ENCODE measurements at regions not wholly inside any gene's neighbourhood (a gene's known extent, or its start where the extent isn't known, plus 50 kb on each side); places are given as distances from the start of the nearest gene placed in this dataset.
"Not testable (repeated sequence)": the region's sequence is repeated elsewhere in the genome, so short reads cannot be mapped to it uniquely, and the experiment has no call there.

DNA sequence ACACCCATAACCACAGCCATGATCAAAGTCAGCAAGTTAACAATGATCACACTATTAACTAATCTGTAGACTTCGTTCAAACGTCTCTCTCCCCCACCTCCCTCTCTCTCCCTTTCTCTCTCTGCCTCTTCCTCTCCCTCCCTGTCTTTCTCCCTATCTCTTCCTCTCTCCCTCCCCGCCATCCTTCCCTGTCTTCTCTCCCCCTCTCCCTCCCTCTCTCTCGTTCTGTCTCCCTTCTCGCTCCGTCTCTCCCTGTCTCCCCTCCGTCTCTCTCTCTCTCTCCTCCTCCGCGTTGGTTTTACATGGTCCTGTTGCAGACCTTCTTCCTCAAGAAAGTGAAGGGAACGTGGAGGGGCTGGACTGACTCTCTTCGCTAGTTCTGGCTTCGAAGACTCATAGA is 308.9 kb upstream of the FOXQ1 start:
- DNase-seq (ENCODE audit: low read depth) = no peak

DNA sequence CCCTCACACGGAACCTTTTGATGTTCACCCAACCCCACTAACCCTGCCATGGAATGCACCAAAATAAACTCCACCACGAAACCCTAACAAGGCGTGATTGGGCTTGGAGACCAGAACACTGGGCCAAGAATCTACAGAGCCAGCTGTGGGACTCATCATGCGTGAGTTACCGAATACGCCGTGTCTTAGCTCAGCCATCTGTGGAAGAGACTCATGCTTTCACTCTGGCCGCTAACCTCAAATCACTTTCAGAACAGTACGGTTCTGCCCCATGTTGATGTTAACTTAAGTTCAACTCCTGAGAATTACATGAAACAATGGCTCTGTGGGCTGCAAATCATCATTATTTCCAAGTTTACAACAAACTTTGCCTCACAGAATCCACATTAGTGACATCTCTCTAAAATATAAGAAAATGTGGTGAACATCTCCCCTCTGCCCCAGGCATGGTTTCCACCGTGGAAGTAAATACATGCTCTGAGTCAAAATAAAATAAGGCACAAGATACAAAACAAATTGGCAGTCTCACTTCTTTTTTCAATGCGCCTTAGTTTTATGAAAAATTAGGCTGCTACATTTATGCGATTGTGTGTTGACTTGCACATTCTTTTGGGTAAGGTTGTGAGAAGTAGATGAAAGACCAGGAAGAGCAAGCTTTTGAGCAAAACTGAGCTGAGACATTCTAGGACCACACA is 308.9 kb upstream of the EXOC2 start:
- no peak for DNase-seq (ENCODE audit: low read depth)

DNA sequence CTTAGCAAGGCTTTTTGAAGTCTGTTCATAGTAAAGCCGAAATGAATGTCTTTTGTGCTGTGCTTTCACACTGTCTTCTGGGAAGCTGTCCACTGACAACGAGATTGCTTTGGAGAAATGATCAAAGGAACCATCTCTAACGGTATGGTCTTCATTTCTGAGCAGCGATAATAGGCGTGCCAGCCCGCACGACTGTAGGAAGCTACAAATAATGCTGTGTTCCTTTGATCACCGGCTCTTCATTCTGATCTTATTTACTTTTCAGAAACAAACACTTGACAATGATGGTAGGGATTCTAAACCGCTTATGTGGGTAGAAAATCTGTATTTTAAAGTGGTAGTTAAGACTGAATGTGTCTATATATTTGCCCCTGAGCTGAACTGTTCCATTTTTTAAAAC is 306.6 kb upstream of the EXOC2 start:
- DNase-seq (ENCODE audit: low read depth) = no peak

DNA sequence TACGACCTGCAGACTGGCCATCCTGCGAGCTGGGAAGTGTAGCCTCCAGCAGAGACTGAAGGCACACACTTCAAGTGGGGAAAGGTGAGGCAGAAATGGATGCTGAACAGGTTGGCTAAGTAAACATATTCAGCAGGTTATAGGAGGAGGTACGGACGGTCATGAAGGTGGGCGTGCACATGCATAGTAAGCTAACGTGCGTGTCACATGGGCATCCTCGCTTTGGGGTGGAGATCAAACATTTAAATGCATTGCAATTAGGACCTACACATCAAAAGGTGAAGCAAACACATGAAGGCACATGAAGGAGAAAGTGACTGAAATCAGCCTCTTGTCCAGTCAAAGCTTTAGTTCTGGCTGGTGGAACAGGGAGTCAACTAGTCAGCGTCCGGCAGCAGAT is 305.6 kb upstream of the EXOC2 start:
- no peak for DNase-seq (ENCODE audit: low read depth)

DNA sequence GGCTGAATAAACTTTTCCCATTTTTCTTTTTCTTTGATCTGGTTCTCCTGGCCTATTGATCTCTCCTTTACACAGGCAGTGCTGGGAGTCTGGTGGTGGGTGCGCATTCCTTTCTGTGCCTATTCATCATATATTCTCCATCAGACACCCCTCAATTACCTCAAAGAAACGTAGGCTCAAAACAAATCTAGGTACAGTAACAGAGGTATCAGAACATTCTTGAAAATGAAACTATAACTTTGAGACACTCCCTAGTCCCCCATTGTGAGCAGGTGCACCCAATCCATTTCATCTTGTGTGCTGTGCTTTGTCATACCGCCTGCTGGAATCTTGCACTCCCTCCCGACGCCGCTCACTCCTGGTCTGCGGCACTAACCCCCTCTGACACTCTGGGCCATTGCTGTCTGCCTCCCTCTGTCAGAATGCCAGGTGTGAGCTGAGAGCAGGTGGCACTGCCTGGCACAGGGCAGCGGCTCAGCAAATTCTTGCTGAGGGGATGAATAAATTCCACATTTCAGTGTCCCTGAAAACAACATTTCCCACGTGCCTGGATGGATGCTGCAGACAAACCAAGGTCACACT is 303.4 kb upstream of the EXOC2 start:
- no peak for DNase-seq (ENCODE audit: low read depth)

DNA sequence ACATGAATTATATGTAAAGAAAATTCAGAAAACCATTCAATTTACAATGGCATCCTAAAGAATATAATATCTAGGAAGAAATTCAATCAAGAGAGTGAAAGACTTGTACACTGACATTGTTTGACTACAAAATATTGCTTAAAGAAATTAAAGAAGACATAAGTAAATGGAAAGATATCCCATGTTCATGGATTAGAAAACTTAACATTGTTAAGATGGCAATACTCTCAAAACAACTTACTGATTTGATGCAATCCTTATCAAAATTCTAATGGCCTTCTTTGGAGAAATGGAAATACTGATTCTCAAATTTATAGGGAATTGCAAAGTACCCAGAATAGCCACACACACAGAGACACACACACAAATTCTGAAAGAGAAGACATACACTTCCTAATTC is 298.3 kb upstream of the EXOC2 start:
- no peak for DNase-seq (ENCODE audit: low read depth)

- no peak for DNase-seq (ENCODE audit: low read depth)
These were observed 291.1 kb upstream of the EXOC2 start for GRCh38 chr6:984031-984430.

DNA sequence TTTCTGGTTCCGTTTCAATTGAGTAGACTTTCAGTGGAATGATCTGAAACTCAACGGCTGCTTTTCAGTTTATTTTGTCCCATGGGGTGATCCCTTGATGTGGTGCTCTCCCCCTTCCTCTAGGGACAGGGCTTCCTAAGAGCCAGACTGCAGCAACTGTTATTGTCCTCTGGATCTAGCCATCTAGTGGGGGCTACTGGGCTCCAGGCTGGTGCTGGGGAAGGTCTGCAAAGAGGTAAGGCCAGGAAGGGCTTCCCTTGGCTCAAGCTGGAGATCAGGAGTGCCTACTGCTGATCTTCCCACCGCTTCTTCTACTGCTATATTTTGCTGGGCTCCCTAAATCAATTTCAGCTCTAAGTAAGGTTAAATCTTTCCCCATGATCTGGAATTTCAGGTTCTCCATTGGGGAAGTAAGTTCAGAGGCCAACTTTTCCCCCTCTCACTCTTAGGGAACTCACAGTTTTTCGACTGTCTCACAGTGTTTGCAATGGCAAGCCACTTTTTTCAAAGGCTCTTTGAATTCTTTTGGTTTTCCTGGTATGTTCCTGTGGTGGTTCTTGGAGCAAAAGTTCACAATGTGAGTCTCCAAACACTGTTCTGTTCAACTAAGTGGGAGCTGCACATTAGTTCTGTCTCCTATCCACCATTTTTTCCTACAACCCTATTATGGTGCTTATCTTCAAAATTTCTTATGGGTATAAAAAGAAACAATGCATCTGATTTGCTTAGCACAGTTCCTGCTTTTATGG is 286.2 kb upstream of the EXOC2 start:
- no peak for DNase-seq (ENCODE audit: low read depth)

DNA sequence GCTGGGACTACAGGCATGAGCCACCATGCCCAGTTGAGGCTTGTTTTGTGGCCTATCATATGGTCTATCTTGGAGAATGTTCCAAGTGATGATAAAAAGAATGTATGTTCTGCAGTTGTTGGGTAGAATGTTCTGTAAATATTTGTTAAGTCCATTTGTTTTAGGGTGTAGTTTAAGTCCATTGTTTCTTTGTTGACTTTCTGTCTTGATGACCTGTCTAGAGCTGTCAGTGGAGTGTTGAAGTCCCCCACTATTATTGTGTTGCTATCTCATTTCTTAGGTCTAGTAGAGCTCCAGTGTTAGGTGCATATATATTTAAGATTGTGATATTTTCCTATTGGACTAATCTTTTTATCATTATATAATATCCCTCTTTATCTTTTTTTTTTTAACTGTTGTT is 284.3 kb upstream of the EXOC2 start:
- not testable (repeated sequence) for DNase-seq (ENCODE audit: low read depth)

- no peak for DNase-seq (ENCODE audit: low read depth)
These were observed 279.2 kb upstream of the EXOC2 start for GRCh38 chr6:971981-972640.

DNA sequence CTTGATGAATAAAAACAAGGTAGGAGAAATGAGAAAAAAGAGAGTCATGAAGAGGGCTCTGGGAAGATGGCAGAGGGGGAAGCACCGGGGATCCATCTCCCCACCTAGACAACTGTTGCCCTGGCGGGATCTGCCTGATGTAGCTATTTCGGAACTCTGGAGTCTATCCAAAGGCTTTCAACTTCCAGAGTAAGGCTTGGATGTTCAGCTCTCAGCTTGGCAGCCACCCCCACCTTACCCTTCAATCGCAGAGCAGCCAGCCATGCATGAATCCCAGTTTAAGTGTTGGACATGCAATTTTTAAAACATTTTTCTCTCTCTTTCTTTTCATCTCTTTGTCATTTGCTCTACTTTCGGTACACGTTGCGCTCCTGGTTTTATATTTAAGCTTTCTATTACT is 275.9 kb upstream of the EXOC2 start:
- no peak for DNase-seq (ENCODE audit: low read depth)

GRCh38 chr6:967701-968100 is 274.8 kb upstream of the EXOC2 start:
- DNase-seq (ENCODE audit: low read depth) = no peak

DNA sequence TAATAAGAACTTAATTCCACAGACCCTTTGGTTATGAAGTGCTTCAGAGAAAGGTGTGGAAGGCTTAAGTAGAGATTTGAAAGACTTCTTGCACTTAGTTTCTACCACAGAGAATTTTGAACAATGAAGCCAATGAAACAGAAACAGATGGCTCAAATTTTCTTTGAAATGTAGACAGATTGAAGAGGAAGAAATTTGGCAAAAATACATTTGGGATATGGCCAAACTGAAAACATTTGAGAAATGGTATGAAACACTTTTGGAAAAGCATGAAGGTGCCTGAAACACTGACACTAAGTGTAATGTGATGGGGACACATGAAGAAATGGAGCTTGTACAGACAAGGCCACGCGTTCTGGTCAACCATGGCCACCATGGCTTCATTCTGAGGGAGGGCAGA is 272.4 kb upstream of the EXOC2 start:
- DNase-seq (ENCODE audit: low read depth) = no peak

DNA sequence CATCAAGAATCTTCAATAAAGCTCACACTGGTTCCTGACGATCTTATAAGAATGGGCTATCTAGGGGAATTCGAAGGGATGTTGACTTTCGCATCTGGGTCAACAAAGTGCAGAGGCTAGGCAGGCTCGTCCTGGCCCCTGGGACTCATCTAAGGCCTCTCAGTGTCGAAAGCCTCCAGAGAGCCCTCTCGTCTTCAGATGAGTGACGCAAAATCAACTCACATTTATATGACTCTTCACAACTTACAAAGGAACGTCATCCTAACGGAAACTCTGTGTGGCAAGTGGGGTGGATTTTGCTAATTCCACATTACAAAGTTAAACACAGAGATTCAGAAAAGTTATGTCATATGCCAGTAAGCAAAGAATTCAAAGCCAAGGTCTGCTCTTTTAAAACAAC is 270.5 kb upstream of the EXOC2 start:
- no peak for DNase-seq (ENCODE audit: low read depth)

DNA sequence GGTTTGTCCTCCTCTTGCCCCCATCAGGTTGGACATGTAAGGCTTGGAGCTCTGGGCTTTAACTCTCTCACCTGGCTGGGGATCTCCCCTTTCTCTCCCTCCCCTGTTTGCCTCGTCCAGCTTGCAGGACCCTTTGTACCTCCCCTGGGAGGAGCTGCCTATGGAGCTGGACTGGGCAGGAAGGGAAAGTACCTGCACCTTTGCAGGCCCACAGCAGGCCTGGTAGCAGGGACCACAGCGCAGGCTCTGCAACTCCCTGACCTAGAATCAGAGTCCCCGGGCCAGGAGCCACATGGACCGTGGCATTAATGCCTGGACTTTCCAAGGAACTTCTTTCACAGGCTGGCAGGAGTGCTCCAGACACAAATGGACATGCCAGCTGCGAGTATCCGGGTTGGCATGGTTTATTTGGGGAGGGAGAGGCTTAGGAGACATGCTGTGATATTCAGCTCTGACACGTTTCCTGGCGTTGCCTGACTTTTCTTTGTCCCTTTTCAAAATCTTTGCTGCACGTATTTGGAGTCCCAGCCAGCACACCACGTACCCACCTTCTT is 268.5 kb upstream of the EXOC2 start:
- no peak for DNase-seq (ENCODE audit: low read depth)

DNA sequence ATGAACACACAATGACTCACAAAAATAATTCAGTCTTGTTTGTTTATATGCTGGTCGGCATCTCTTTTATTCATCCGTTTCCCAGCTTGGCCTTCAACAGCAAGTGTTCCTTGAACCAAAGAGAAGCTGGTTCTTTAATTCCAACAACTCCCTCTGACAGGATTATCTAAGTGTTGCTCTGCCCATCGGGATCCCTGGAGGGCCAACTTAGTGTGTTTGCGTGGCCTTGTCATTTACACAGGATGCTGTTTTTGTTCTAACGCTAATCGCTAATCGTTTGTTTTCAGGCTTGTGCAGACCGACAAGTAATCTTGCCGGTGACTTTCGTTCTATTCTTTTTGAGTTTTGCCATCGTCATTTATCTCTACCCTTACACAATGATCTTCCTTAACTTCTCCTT is 267.4 kb upstream of the EXOC2 start:
- DNase-seq (ENCODE audit: low read depth) = no peak

DNA sequence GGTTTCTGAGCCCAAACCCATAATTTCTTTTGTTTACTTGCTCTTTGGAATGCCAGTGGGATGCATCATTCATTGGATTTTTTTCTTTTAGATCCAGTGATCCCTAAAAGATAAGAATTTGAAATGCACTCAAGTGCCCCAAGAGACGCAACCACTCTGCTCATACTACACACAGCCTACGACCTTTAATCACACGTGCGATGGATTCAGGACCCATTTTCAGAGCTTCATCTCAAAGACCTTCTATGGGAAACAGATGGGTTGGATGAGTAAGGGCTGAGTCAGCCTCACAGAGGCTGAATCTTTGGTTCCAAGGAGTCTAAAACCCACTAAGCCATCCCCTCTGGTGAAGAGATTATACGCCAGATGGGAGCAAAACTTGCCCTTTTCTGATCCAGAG is 265.5 kb upstream of the EXOC2 start:
- peak; percentile 98 for DNase-seq (ENCODE audit: low read depth)

GRCh38 chr6:951399-952181 is 258.7 kb upstream of the EXOC2 start:
- no peak for DNase-seq (ENCODE audit: low read depth)

GRCh38 chr6:947235-947934 is 254.4 kb upstream of the EXOC2 start:
- DNase-seq (ENCODE audit: low read depth) = no peak

DNA sequence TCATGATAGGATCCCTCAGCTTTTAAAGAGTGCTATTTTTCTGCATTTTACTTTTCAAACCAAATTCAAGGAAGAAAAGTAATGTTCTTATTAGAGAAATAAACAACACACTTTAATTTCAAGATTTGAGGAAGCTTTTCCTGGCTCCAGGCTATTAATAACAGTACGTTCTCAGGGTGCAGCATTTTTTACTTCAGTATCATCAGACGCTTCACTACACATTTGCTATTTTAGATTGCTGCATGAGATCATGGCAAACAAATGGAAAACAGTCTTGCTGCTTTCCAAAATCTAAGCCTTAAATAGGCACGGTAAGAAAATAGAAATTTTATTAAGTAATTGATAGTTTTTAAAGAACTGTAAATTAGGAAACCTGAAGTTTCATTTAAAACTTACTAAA is 253.6 kb upstream of the EXOC2 start:
- DNase-seq (ENCODE audit: low read depth) = no peak

DNA sequence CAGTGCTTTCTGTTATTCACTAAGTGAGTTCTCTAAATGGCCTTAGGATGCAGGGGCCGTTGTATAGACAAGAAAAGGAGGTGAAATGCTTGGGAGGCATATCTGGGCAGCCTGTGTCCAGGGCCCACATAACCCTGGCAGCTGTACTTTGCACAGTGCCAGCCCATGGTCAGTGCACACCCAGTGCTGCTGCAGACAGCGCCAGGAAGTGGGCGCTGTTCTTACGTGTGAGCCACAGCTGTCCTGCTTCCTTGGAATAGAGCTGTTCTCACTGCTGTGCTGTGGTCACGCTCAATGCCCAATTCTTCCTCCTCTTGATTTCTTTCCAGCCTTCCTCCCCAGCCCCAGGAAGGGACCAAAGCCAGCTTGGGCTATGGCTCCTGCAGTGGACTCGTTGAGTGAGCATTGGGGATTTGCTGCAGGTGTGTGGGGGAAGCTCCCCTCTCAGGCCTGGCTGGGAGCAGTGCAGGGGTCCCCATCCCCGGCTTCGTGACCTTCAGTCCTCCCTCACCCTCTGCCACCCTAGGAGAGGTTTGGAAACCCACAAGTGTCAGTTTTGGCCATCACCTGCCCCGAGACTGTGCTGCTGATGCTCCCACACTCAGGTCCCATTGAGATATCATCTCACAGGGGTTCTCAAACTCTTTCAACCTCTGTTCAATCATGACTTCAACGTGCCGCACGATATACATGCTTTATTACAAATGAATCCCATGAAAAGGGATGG is 246.8 kb upstream of the EXOC2 start:
- DNase-seq (ENCODE audit: low read depth) = no peak

Data from HS-5 (cell line).